ENCODE measurements at regions not wholly inside any gene's neighbourhood (a gene's known extent, or its start where the extent isn't known, plus 50 kb on each side); places are given as distances from the start of the nearest gene placed in this dataset.

GRCh38 chr15:38029736-38030135, 95.3 kb downstream of the TMCO5A start:
- no peaks in the 10 kb centered on the region for H3K4me1 ChIP-seq
- DNase-seq = no peak
- no peaks in the 10 kb centered on the region for H3K9me3 ChIP-seq
- no peaks in the 10 kb centered on the region for H3K36me3 ChIP-seq
- H3K27me3 ChIP-seq = no peaks in the 10 kb centered on the region
- no peak overlapping the region for H3K27ac ChIP-seq
- H3K4me3 ChIP-seq = no peak overlapping the region
- TF ChIP-seq CTCF (IDR thresholded peaks at IDR 0.05) = no peak
- no peak for TF ChIP-seq POLR2A (IDR thresholded peaks at IDR 0.05)

GRCh38 chr15:38030609-38031008, 96.2 kb downstream of the TMCO5A start:
- Histone ChIP-seq H3K4me1 (no peaks in the 10 kb centered on the region), H3K27ac (no peak overlapping the region), H3K4me3 (no peak overlapping the region), H3K36me3 (no peaks in the 10 kb centered on the region), H3K27me3 (no peaks in the 10 kb centered on the region), H3K9me3 (no peaks in the 10 kb centered on the region)
- no peak for TF ChIP-seq POLR2A (IDR thresholded peaks at IDR 0.05)
- TF ChIP-seq CTCF (IDR thresholded peaks at IDR 0.05) = no peak
- no peak for DNase-seq

- DNase-seq = no peak
- Histone ChIP-seq H3K36me3 (no peaks in the 10 kb centered on the region), H3K27me3 (no peaks in the 10 kb centered on the region), H3K4me3 (no peak overlapping the region), H3K4me1 (no peaks in the 10 kb centered on the region), H3K9me3 (no peaks in the 10 kb centered on the region), H3K27ac (no peak overlapping the region)
- TF ChIP-seq CTCF (IDR thresholded peaks at IDR 0.05) = no peak
- TF ChIP-seq POLR2A (IDR thresholded peaks at IDR 0.05) = no peak
Observed at GRCh38 chr15:38035701-38036100, 101.3 kb downstream of the TMCO5A start.

GRCh38 chr15:38036790-38037338, 102.4 kb downstream of the TMCO5A start:
- Histone ChIP-seq H3K4me3 (no peak overlapping the region), H3K9me3 (no peaks in the 10 kb centered on the region), H3K27me3 (no peaks in the 10 kb centered on the region), H3K4me1 (no peaks in the 10 kb centered on the region), H3K27ac (no peak overlapping the region), H3K36me3 (no peaks in the 10 kb centered on the region)
- DNase-seq = no peak
- TF ChIP-seq CTCF (IDR thresholded peaks at IDR 0.05) = no peak
- no peak for TF ChIP-seq POLR2A (IDR thresholded peaks at IDR 0.05)

- Histone ChIP-seq H3K27ac (no peak overlapping the region), H3K36me3 (no peaks in the 10 kb centered on the region), H3K4me3 (no peak overlapping the region), H3K4me1 (no peaks in the 10 kb centered on the region), H3K9me3 (no peaks in the 10 kb centered on the region), H3K27me3 (no peaks in the 10 kb centered on the region)
- no peak for DNase-seq
- TF ChIP-seq CTCF (IDR thresholded peaks at IDR 0.05) (no peak), POLR2A (IDR thresholded peaks at IDR 0.05) (no peak)
Observed at GRCh38 chr15:38038659-38039442, 104.4 kb downstream of the TMCO5A start.

All from Peyer's patch (tissue), 4 donors.